Liver (tissue), 8 donors: ENCODE measurements at regions not wholly inside any gene's neighbourhood (a gene's known extent, or its start where the extent isn't known, plus 50 kb on each side); places are given as distances from the start of the nearest gene placed in this dataset.

Experiments used
- DNase-seq: peaks from one replicate; pipeline ENCODE4 v3.0.0-alpha.2; 2017; ENCODE audit warnings: low spot score
- H3K27ac ChIP-seq, 2 donors: one replicate each; pipeline ENCODE4 v1.7.0; 2013; ENCODE audit warnings: inconsistent platforms in 2 of 2, low read length in 2 of 2, control low read depth in 1 of 2, low read depth in 1 of 2, mild to moderate bottlenecking in 1 of 2
- H3K27me3 ChIP-seq, 4 donors: one replicate each; pipeline versions ENCODE4 v1.6.1 to v1.7.0; 2013; ENCODE audit warnings: low read length in 3 of 4, inconsistent platforms in 1 of 4, mild to moderate bottlenecking in 1 of 4, moderate library complexity in 1 of 4; ENCODE audit not compliant: control insufficient read depth in 4 of 4, insufficient read depth in 4 of 4
- H3K36me3 ChIP-seq, 4 donors: one replicate each; pipeline versions ENCODE4 v1.6.1 to v1.7.0; 2013; ENCODE audit warnings: low read length in 3 of 4, mild to moderate bottlenecking in 3 of 4, low read depth in 1 of 4, moderate library complexity in 1 of 4; ENCODE audit not compliant: control insufficient read depth in 4 of 4, insufficient read depth in 3 of 4
- H3K4me1 ChIP-seq, 4 donors: one replicate each; pipeline versions ENCODE4 v1.6.1 to v1.7.0; 2013; ENCODE audit warnings: low read length in 3 of 4, mild to moderate bottlenecking in 3 of 4, moderate library complexity in 1 of 4; ENCODE audit not compliant: control insufficient read depth in 4 of 4, insufficient read depth in 4 of 4
- H3K4me3 ChIP-seq, 3 donors: one replicate each; pipeline versions ENCODE4 v1.6.1 to v1.7.0; 2013; ENCODE audit warnings: low read length in 3 of 3, control low read depth in 1 of 3, low read depth in 1 of 3, mild to moderate bottlenecking in 1 of 3
- H3K9ac ChIP-seq, 2 donors: one replicate each; pipeline ENCODE4 v1.7.0; 2013; ENCODE audit warnings: low read length in 2 of 2, mild to moderate bottlenecking in 2 of 2, moderate library complexity in 2 of 2, control low read depth in 1 of 2, low read depth in 1 of 2
- H3K9me3 ChIP-seq, 4 donors: one replicate each; pipeline versions ENCODE4 v1.6.1 to v1.7.0; 2013; ENCODE audit warnings: low read length in 3 of 4; ENCODE audit not compliant: control insufficient read depth in 4 of 4
- EGR1 ChIP-seq, 2 donors: IDR thresholded peaks; 2 replicates each; pipeline ENCODE4 v1.6.1; 2016 to 2018; ENCODE audit warnings: antibody characterized with exemption in 2 of 2, low read depth in 2 of 2
- FOXA1 ChIP-seq: IDR thresholded peaks from 2 replicates; pipeline ENCODE4 v1.6.1; 2016; ENCODE audit warnings: antibody characterized with exemption
- FOXA2 ChIP-seq: IDR thresholded peaks from 2 replicates; pipeline ENCODE4 v1.6.1; 2016; ENCODE audit warnings: antibody characterized with exemption
- GABPA ChIP-seq, 2 donors: IDR thresholded peaks in 1 of 2; conservative IDR thresholded peaks in 1 of 2; 2 replicates each; pipeline ENCODE4 v1.6.1; 2016; ENCODE audit warnings: antibody characterized with exemption in 2 of 2, mild to moderate bottlenecking in 1 of 2, moderate library complexity in 1 of 2
- HNF4A ChIP-seq, 2 donors: conservative IDR thresholded peaks; 2 replicates each; pipeline ENCODE4 v1.6.1; 2016; ENCODE audit warnings: antibody characterized with exemption in 2 of 2, mild to moderate bottlenecking in 2 of 2
- HNF4G ChIP-seq: IDR thresholded peaks from 2 replicates; pipeline ENCODE4 v1.6.1; 2016; ENCODE audit warnings: antibody characterized with exemption
- NR2F2 ChIP-seq: IDR thresholded peaks from 2 replicates; pipeline ENCODE4 v1.6.1; 2016; ENCODE audit warnings: antibody characterized with exemption
- RAD21 ChIP-seq, 2 donors: IDR thresholded peaks; 2 replicates each; pipeline ENCODE4 v1.6.1; 2016; ENCODE audit warnings: antibody characterized with exemption in 2 of 2, mild to moderate bottlenecking in 2 of 2
- RXRA ChIP-seq, 2 donors: IDR thresholded peaks; 2 replicates each; pipeline ENCODE4 v1.6.1; 2017 to 2018; ENCODE audit warnings: antibody characterized with exemption in 2 of 2, mild to moderate bottlenecking in 1 of 2
- SP1 ChIP-seq: IDR thresholded peaks from 2 replicates; pipeline ENCODE4 v1.6.1; 2018; ENCODE audit warnings: antibody characterized with exemption, mild to moderate bottlenecking
- TAF1 ChIP-seq: conservative IDR thresholded peaks from 2 replicates; pipeline ENCODE4 v1.6.1; 2016; ENCODE audit warnings: antibody characterized with exemption, mild to moderate bottlenecking
- WGBS: extraction: QIAGEN DNeasy Blood & Tissue Kit; methylation state at CpG from one replicate; pipeline ENCODE4 v1.1.7; 2013; 5-methylcytosine and 5-hydroxymethylcytosine counted together
- TF ChIP-seq, protein P1 (sequence below): IDR thresholded peaks from 2 replicates; pipeline ENCODE4 v1.6.1; 2016; ENCODE audit warnings: antibody characterized with exemption
- TF ChIP-seq, protein P2 (sequence below): IDR thresholded peaks from 2 replicates; pipeline ENCODE4 v1.6.1; 2016; ENCODE audit warnings: antibody characterized with exemption, mild to moderate bottlenecking
- TF ChIP-seq, protein P3 (sequence below): fragments of 150-350 bp; IDR thresholded peaks from 2 replicates; pipeline ENCODE4 v1.5.1; 2017; ENCODE audit warnings: improper control_type of control experiment, low read depth, low read length; ENCODE audit not compliant: missing input control
- TF ChIP-seq, protein P4 (sequence below): IDR thresholded peaks from 2 replicates; pipeline ENCODE4 v1.6.1; 2016; ENCODE audit warnings: antibody characterized with exemption
- TF ChIP-seq, protein P5 (sequence below): IDR thresholded peaks from 2 replicates; pipeline ENCODE4 v1.6.1; 2016; ENCODE audit warnings: antibody characterized with exemption
- donor health status: healthy.
- donor health status: healthy.
- donor health status: healthy.
- donor health status: healthy.
- donor health status: healthy.

DNA sequence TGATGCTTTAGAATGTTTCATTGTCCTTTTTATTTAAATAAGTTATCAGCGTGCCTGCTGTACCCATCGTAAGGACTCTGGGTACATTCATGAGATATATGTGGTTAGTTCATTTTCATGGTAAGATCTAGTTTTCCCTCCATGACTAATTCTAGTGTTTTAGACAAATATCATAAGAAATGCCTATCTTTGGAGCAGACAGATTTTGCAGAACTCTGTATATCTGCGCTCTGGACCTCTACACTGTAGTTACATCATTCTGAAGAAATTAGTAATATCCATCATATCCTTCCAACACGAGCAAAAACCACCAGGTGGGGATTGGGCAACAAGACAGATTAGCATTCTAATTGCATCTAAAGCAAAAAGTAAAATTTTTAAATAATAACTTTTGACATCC lies 499.2 kb downstream of the SETD4 start:
- H3K9ac ChIP-seq, result no peak overlapping the region
- H3K27me3 ChIP-seq, result peaks cover 0 to 4% (median 0%) of the 10 kb centered on the region in 4 donors
- DNase-seq, result no peak
- WGBS, result 89% methylated on average over 4 of the region's 4 CpGs
- H3K4me3 ChIP-seq, result no peak overlapping the region
- no peaks in the 10 kb centered on the region for H3K36me3 ChIP-seq
- H3K9me3 ChIP-seq, result no peaks in the 10 kb centered on the region
- H3K4me1 ChIP-seq, result no peaks in the 10 kb centered on the region
- no peak overlapping the region for H3K27ac ChIP-seq
- TF ChIP-seq, protein P1, sequence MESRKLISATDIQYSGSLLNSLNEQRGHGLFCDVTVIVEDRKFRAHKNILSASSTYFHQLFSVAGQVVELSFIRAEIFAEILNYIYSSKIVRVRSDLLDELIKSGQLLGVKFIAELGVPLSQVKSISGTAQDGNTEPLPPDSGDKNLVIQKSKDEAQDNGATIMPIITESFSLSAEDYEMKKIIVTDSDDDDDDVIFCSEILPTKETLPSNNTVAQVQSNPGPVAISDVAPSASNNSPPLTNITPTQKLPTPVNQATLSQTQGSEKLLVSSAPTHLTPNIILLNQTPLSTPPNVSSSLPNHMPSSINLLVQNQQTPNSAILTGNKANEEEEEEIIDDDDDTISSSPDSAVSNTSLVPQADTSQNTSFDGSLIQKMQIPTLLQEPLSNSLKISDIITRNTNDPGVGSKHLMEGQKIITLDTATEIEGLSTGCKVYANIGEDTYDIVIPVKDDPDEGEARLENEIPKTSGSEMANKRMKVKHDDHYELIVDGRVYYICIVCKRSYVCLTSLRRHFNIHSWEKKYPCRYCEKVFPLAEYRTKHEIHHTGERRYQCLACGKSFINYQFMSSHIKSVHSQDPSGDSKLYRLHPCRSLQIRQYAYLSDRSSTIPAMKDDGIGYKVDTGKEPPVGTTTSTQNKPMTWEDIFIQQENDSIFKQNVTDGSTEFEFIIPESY, result no peak
- TF ChIP-seq SP1 (no peak), RAD21 (IDR thresholded peaks at IDR 0.05) (no peak), FOXA1 (no peak), HNF4G (no peak), NR2F2 (no peak), EGR1 (IDR thresholded peaks at IDR 0.05; ENCODE audit: low read depth in 2 of 2) (no peak)
- TF ChIP-seq, protein P2, sequence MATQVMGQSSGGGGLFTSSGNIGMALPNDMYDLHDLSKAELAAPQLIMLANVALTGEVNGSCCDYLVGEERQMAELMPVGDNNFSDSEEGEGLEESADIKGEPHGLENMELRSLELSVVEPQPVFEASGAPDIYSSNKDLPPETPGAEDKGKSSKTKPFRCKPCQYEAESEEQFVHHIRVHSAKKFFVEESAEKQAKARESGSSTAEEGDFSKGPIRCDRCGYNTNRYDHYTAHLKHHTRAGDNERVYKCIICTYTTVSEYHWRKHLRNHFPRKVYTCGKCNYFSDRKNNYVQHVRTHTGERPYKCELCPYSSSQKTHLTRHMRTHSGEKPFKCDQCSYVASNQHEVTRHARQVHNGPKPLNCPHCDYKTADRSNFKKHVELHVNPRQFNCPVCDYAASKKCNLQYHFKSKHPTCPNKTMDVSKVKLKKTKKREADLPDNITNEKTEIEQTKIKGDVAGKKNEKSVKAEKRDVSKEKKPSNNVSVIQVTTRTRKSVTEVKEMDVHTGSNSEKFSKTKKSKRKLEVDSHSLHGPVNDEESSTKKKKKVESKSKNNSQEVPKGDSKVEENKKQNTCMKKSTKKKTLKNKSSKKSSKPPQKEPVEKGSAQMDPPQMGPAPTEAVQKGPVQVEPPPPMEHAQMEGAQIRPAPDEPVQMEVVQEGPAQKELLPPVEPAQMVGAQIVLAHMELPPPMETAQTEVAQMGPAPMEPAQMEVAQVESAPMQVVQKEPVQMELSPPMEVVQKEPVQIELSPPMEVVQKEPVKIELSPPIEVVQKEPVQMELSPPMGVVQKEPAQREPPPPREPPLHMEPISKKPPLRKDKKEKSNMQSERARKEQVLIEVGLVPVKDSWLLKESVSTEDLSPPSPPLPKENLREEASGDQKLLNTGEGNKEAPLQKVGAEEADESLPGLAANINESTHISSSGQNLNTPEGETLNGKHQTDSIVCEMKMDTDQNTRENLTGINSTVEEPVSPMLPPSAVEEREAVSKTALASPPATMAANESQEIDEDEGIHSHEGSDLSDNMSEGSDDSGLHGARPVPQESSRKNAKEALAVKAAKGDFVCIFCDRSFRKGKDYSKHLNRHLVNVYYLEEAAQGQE, result no peak
- TF ChIP-seq, protein P3, sequence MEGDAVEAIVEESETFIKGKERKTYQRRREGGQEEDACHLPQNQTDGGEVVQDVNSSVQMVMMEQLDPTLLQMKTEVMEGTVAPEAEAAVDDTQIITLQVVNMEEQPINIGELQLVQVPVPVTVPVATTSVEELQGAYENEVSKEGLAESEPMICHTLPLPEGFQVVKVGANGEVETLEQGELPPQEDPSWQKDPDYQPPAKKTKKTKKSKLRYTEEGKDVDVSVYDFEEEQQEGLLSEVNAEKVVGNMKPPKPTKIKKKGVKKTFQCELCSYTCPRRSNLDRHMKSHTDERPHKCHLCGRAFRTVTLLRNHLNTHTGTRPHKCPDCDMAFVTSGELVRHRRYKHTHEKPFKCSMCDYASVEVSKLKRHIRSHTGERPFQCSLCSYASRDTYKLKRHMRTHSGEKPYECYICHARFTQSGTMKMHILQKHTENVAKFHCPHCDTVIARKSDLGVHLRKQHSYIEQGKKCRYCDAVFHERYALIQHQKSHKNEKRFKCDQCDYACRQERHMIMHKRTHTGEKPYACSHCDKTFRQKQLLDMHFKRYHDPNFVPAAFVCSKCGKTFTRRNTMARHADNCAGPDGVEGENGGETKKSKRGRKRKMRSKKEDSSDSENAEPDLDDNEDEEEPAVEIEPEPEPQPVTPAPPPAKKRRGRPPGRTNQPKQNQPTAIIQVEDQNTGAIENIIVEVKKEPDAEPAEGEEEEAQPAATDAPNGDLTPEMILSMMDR, result no peak
- TF ChIP-seq, protein P4, sequence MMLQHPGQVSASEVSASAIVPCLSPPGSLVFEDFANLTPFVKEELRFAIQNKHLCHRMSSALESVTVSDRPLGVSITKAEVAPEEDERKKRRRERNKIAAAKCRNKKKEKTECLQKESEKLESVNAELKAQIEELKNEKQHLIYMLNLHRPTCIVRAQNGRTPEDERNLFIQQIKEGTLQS, result no peak
- TF ChIP-seq, protein P5, sequence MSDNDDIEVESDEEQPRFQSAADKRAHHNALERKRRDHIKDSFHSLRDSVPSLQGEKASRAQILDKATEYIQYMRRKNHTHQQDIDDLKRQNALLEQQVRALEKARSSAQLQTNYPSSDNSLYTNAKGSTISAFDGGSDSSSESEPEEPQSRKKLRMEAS, result no peak

DNA sequence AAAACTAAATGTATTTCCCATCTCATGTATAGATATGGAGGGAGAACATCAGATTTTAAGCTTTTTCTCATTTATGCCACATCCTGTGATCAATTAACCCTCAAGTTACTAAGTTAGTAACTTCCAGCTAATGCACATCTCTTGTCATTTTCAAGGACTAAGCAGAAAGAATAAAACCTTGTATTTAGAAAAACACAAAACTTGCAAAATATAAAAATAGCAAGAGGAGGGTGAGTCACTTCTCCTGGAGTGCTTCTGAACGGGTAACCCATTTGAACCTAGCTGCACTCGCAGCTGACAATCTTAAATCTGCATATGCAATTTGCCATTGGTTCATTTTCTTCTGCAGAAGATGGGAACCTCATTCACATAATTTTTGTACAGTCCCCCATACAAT lies 500.5 kb downstream of the SETD4 start:
- H3K4me1 ChIP-seq, result no peaks in the 10 kb centered on the region
- no peak overlapping the region for H3K4me3 ChIP-seq
- 71% methylated on average over 2 of the region's 2 CpGs for WGBS
- H3K36me3 ChIP-seq, result no peaks in the 10 kb centered on the region
- no peak overlapping the region for H3K27ac ChIP-seq
- no peak overlapping the region for H3K9ac ChIP-seq
- TF ChIP-seq HNF4G, result no peak
- TF ChIP-seq RXRA (IDR thresholded peaks at IDR 0.05), result no peak
- TF ChIP-seq, protein P5, result no peak
- TF ChIP-seq FOXA2, result no peak
- no peak for TF ChIP-seq GABPA (IDR thresholded peaks at IDR 0.05 in 1 of 2, conservative IDR thresholded peaks at IDR 0.05 in 1 of 2)
- TF ChIP-seq NR2F2, result no peak
- TF ChIP-seq, protein P1, result no peak
- no peak for TF ChIP-seq FOXA1
- TF ChIP-seq HNF4A (conservative IDR thresholded peaks at IDR 0.05), result no peak
- no peak for TF ChIP-seq RAD21 (IDR thresholded peaks at IDR 0.05)
- TF ChIP-seq TAF1, result no peak
- TF ChIP-seq, protein P3, result no peak
- no peaks in the 10 kb centered on the region for H3K9me3 ChIP-seq
- H3K27me3 ChIP-seq, result peaks cover 0 to 4% (median 0%) of the 10 kb centered on the region in 4 donors
- DNase-seq, result no peak
